ENCODE measurements at regions not wholly inside any gene's neighbourhood (a gene's known extent, or its start where the extent isn't known, plus 50 kb on each side); places are given as distances from the start of the nearest gene placed in this dataset.

DNA sequence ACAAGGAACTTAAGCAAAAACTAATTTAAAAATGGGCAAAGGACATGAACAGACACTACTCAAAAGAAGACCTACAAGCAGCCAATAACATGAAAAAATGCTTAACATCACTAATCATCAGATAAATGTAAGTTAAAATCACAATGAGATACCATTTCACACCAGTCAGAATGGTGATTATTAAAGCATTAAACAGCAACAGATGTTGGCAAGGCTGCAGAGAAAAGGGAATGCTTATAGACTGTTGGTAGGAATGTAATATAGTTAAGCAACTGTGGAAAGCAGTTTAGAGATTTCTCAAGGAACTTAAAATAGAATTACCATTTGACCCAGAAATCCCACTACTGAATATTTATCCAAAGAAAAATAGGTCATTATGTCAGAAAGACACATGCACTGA lies 482.2 kb downstream of the SQOR start:
- TF ChIP-seq TAF1 (IDR thresholded peaks at IDR 0.05; ENCODE audit: borderline replicate concordance, insufficient read depth, low read length), result no peak
- TF ChIP-seq FOXP2 (optimal IDR thresholded peaks at IDR 0.05; ENCODE audit: borderline replicate concordance, extremely low read depth, extremely low read length, insufficient read depth), result no peak
- TF ChIP-seq SIN3A (IDR thresholded peaks at IDR 0.05; ENCODE audit: borderline replicate concordance, insufficient read depth, low read length), result no peak
- TF ChIP-seq, protein P1, sequence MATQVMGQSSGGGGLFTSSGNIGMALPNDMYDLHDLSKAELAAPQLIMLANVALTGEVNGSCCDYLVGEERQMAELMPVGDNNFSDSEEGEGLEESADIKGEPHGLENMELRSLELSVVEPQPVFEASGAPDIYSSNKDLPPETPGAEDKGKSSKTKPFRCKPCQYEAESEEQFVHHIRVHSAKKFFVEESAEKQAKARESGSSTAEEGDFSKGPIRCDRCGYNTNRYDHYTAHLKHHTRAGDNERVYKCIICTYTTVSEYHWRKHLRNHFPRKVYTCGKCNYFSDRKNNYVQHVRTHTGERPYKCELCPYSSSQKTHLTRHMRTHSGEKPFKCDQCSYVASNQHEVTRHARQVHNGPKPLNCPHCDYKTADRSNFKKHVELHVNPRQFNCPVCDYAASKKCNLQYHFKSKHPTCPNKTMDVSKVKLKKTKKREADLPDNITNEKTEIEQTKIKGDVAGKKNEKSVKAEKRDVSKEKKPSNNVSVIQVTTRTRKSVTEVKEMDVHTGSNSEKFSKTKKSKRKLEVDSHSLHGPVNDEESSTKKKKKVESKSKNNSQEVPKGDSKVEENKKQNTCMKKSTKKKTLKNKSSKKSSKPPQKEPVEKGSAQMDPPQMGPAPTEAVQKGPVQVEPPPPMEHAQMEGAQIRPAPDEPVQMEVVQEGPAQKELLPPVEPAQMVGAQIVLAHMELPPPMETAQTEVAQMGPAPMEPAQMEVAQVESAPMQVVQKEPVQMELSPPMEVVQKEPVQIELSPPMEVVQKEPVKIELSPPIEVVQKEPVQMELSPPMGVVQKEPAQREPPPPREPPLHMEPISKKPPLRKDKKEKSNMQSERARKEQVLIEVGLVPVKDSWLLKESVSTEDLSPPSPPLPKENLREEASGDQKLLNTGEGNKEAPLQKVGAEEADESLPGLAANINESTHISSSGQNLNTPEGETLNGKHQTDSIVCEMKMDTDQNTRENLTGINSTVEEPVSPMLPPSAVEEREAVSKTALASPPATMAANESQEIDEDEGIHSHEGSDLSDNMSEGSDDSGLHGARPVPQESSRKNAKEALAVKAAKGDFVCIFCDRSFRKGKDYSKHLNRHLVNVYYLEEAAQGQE (IDR thresholded peaks at IDR 0.05; ENCODE audit: insufficient read depth in 1 of 2, low read depth in 2 of 2, low read length in 2 of 2), result no peak
- TF ChIP-seq POLR2AphosphoS5 (IDR thresholded peaks at IDR 0.05; ENCODE audit: low read depth, low read length), result no peak

DNA sequence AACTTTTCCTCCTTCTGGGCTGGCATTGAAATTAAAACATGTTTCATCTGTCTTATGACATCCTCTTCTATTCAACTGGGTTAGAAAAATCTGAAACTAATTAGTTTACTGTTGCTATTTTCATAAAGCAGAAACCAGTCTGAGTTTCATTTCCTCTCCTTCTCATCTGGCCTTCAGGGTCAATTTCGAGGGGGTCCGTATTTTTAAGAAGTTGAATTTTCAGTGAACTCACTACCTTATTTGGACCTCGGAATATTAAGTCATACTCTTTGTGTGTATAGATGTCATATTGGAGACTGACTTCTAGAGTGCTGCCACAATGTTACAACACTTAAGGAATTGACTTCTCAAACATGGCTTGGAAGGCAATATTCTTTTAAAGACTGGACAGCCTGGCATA lies 485.9 kb downstream of the SQOR start:
- TF ChIP-seq TAF1 (IDR thresholded peaks at IDR 0.05; ENCODE audit: borderline replicate concordance, insufficient read depth, low read length) (no peak), POLR2AphosphoS5 (IDR thresholded peaks at IDR 0.05; ENCODE audit: low read depth, low read length) (no peak), FOXP2 (optimal IDR thresholded peaks at IDR 0.05; ENCODE audit: borderline replicate concordance, extremely low read depth, extremely low read length, insufficient read depth) (no peak), SIN3A (IDR thresholded peaks at IDR 0.05; ENCODE audit: borderline replicate concordance, insufficient read depth, low read length) (no peak)
- TF ChIP-seq, protein P1 (IDR thresholded peaks at IDR 0.05; ENCODE audit: insufficient read depth in 1 of 2, low read depth in 2 of 2, low read length in 2 of 2), result no peak

DNA sequence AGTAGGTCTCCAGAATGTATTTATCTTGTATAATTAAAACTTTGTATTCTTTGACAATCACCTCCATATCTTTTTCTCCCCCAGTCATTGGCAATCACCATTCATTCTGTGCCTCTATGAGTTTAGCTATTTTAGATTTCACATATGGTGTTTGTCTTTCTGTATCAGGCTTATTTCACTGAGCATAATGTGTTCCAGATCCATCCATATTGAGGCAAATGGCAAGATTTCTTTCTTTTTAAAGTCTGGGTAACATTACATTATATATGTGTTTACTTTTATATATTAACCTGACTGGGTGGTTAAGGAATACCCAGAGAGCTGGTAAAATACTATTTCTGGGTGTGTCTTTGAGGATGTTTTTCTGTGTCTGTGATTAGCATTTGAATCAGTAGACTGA lies 486.6 kb downstream of the SQOR start:
- TF ChIP-seq SIN3A (IDR thresholded peaks at IDR 0.05; ENCODE audit: borderline replicate concordance, insufficient read depth, low read length), result no peak
- no peak for TF ChIP-seq TAF1 (IDR thresholded peaks at IDR 0.05; ENCODE audit: borderline replicate concordance, insufficient read depth, low read length)
- no peak for TF ChIP-seq POLR2AphosphoS5 (IDR thresholded peaks at IDR 0.05; ENCODE audit: low read depth, low read length)
- no peak for TF ChIP-seq FOXP2 (optimal IDR thresholded peaks at IDR 0.05; ENCODE audit: borderline replicate concordance, extremely low read depth, extremely low read length, insufficient read depth)
- TF ChIP-seq, protein P1 (IDR thresholded peaks at IDR 0.05; ENCODE audit: insufficient read depth in 1 of 2, low read depth in 2 of 2, low read length in 2 of 2), result no peak

DNA sequence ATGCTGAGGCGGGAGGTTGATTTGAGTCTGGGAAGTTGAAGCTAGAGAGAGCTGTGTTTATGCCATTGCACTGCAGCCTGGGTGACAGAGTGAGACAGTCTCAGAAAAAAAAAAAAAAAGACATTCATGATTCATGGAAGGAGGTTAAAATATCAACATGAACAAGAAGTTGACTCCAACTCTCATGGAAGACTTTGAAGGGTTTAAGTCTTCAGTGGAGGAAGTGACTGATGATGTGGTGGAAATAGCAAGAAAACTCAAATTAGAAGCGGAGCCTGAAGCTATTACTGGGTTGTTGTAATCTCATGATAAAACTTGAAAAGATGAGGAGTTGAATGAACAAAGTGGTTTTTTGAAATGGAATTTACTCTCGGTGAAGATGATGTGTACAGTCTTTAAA lies 491.8 kb downstream of the SQOR start:
- TF ChIP-seq POLR2AphosphoS5 (IDR thresholded peaks at IDR 0.05; ENCODE audit: low read depth, low read length), result no peak
- TF ChIP-seq FOXP2 (optimal IDR thresholded peaks at IDR 0.05; ENCODE audit: borderline replicate concordance, extremely low read depth, extremely low read length, insufficient read depth), result no peak
- TF ChIP-seq SIN3A (IDR thresholded peaks at IDR 0.05; ENCODE audit: borderline replicate concordance, insufficient read depth, low read length), result no peak
- TF ChIP-seq, protein P1 (IDR thresholded peaks at IDR 0.05; ENCODE audit: insufficient read depth in 1 of 2, low read depth in 2 of 2, low read length in 2 of 2), result no peak
- no peak for TF ChIP-seq TAF1 (IDR thresholded peaks at IDR 0.05; ENCODE audit: borderline replicate concordance, insufficient read depth, low read length)

DNA sequence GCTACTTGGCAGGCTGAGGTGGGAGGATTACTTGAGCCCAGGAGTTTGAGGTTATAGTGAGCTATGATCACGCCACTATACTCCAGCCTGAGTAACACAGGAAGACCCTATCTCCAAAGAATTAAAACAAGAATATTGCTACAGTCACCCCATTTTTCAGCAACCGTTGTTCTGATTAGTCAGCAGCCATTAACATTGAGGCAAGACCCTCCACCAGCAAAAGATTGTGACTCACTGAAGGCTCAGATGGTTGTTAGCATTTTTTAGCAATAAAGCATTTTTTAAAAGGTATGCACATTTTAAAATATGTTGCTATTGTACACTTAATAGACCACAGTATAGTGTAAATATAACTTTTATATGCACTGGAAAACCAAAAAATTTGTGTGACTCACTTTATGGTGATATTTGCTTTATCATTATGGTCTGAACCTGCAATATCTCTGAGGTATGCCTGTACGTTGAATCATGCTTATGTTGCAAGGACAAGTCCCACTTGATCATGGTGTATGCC lies 492.6 kb downstream of the SQOR start:
- TF ChIP-seq, protein P1 (IDR thresholded peaks at IDR 0.05; ENCODE audit: insufficient read depth in 1 of 2, low read depth in 2 of 2, low read length in 2 of 2), result no peak
- TF ChIP-seq TAF1 (IDR thresholded peaks at IDR 0.05; ENCODE audit: borderline replicate concordance, insufficient read depth, low read length), result no peak
- TF ChIP-seq SIN3A (IDR thresholded peaks at IDR 0.05; ENCODE audit: borderline replicate concordance, insufficient read depth, low read length), result no peak
- no peak for TF ChIP-seq FOXP2 (optimal IDR thresholded peaks at IDR 0.05; ENCODE audit: borderline replicate concordance, extremely low read depth, extremely low read length, insufficient read depth)
